ENCODE measurements at regions not wholly inside any gene's neighbourhood (a gene's known extent, or its start where the extent isn't known, plus 50 kb on each side); places are given as distances from the start of the nearest gene placed in this dataset.

GRCh38 chr6:86031713-86032112 is 389.0 kb upstream of the SYNCRIP start:
- no peak for TF ChIP-seq EZH2 (IDR thresholded peaks at IDR 0.05; ENCODE audit: borderline replicate concordance, insufficient read depth, low read depth, low read length, poor library complexity, severe bottlenecking)
- TF ChIP-seq CTCF (IDR thresholded peaks at IDR 0.05), result no peak
